KOPT-K1 (cell line): ENCODE measurements at regions not wholly inside any gene's neighbourhood (a gene's known extent, or its start where the extent isn't known, plus 50 kb on each side); places are given as distances from the start of the nearest gene placed in this dataset.

Source experiments
- H3K27ac ChIP-seq: fragments of 200-600 bp; sonication (generic); 2 replicates; pipeline ENCODE4 v1.5.1; 2016; ENCODE audit warnings: antibody characterized with exemption, mild to moderate bottlenecking, low read depth, low read length; ENCODE audit not compliant: poor library complexity, severe bottlenecking
- H3K36me3 ChIP-seq: fragments of 200-600 bp; sonication (generic); 2 replicates; pipeline ENCODE4 v1.5.1; 2017; ENCODE audit warnings: antibody characterized with exemption, mild to moderate bottlenecking, low read length, moderate library complexity; ENCODE audit not compliant: insufficient read depth
- H3K9me3 ChIP-seq: fragments of 200-600 bp; sonication (generic); 2 replicates; pipeline ENCODE4 v1.5.1; 2017; ENCODE audit warnings: antibody characterized with exemption, low read length, mild to moderate bottlenecking; ENCODE audit not compliant: insufficient read depth, poor library complexity, severe bottlenecking

GRCh38 chr19:30224689-30225606 lies 147.2 kb upstream of the ZNF536 start:
- Histone ChIP-seq H3K36me3 (no peaks in the 10 kb centered on the region), H3K9me3 (no peaks in the 10 kb centered on the region), H3K27ac (no peak overlapping the region)

- Histone ChIP-seq H3K9me3 (no peaks in the 10 kb centered on the region), H3K36me3 (no peaks in the 10 kb centered on the region), H3K27ac (no peak overlapping the region)
Measured at GRCh38 chr19:30225676-30226463, 146.3 kb upstream of the ZNF536 start.

GRCh38 chr19:30226464-30227011 lies 145.6 kb upstream of the ZNF536 start:
- H3K9me3 ChIP-seq = no peaks in the 10 kb centered on the region
- no peak overlapping the region for H3K27ac ChIP-seq
- H3K36me3 ChIP-seq = no peaks in the 10 kb centered on the region

DNA sequence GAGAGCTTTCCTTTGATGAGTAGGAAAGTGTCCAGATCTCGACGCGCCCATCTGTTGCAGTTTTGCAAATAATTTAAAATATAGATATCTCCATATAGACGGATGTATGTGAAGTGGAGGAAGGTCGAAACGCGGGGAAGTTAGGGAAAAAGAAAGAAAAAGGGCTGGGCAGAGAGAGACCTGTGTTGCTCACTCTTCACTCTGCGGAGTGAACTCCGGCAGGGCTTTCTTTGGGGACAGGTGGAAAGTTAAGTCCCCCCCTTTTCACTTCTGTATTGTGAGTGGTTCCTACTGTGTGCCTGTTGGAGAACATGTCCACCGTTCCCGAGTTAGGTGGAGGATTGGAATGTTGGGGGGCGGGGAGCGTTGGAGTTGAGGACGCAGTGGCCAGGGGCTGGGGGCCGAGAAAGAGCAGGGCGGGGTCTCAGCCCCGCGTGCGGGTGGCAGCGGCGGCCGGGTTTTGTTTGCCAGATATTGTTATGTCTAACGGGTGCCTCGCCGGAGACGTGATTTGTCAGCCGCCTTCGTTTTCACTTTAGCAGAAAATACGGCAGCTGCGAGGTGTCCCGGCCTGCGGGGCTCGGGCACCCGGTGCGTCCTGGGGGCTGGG lies 145.1 kb upstream of the ZNF536 start:
- H3K9me3 ChIP-seq = no peaks in the 10 kb centered on the region
- H3K27ac ChIP-seq = no peak overlapping the region
- H3K36me3 ChIP-seq = no peaks in the 10 kb centered on the region

DNA sequence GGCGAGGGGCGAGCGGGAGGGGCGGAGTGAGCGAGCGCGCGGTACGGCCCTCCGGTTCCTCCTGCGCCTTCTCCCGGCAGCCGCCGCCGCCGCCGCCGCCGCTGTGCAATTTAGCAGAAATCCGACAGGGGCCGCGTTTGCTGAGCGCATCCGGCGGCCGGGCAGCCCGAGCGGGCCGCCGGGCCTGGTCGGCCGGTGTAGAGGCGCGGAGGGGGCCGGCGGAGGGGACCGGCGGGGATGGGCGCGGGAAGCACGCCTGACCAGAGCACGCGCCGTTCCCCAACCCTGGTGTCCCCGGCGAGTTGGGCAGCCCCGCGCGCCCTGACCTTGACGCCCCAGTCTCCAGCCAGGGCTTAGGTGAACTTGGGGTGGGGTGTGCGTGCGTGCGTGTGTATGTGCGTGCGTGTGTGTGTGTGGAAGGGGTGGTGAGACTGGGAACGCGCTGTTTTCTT lies 144.5 kb upstream of the ZNF536 start:
- Histone ChIP-seq H3K27ac (no peak overlapping the region), H3K9me3 (no peaks in the 10 kb centered on the region), H3K36me3 (no peaks in the 10 kb centered on the region)

DNA sequence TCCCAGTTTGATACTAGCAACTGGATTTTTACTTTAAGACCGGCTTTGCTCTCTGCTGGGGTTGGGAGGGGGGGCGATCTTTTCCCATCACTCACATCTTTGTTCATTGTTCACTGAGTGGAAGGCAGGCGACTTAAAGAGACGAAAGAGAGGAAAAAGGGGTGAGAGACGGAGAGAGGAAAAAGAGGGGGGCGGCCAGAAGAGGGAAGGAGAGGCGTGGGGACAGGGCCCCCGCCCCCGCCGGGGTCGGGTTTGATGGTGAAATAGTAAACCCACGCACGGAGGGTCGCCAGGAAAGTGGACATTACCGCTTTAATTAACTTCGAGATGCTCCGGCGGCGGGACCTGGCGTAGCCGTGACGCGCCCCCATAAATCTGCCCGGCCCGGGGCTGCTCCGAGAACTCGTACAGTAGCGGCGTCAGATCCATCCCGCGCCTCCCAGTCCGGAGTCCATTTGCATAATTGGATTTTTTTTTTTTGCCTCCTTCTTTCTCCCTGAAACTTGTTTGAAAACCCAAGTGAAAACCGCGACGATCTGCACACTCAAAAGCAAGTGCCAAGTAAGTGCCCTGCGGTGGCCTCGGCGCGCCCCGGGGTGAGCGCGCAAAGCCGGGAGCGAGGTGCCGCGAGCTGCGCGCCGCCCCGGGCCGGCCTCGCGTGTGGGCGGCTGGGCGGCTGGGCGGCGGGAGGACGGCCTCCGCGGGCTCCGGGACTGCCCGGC lies 143.9 kb upstream of the ZNF536 start:
- no peaks in the 10 kb centered on the region for H3K9me3 ChIP-seq
- no peak overlapping the region for H3K27ac ChIP-seq
- no peaks in the 10 kb centered on the region for H3K36me3 ChIP-seq

GRCh38 chr19:30228835-30229524 lies 143.2 kb upstream of the ZNF536 start:
- Histone ChIP-seq H3K9me3 (no peaks in the 10 kb centered on the region), H3K36me3 (no peaks in the 10 kb centered on the region), H3K27ac (no peak overlapping the region)

GRCh38 chr19:30229525-30230174 lies 142.5 kb upstream of the ZNF536 start:
- H3K9me3 ChIP-seq = no peaks in the 10 kb centered on the region
- no peaks in the 10 kb centered on the region for H3K36me3 ChIP-seq
- H3K27ac ChIP-seq = no peak overlapping the region

DNA sequence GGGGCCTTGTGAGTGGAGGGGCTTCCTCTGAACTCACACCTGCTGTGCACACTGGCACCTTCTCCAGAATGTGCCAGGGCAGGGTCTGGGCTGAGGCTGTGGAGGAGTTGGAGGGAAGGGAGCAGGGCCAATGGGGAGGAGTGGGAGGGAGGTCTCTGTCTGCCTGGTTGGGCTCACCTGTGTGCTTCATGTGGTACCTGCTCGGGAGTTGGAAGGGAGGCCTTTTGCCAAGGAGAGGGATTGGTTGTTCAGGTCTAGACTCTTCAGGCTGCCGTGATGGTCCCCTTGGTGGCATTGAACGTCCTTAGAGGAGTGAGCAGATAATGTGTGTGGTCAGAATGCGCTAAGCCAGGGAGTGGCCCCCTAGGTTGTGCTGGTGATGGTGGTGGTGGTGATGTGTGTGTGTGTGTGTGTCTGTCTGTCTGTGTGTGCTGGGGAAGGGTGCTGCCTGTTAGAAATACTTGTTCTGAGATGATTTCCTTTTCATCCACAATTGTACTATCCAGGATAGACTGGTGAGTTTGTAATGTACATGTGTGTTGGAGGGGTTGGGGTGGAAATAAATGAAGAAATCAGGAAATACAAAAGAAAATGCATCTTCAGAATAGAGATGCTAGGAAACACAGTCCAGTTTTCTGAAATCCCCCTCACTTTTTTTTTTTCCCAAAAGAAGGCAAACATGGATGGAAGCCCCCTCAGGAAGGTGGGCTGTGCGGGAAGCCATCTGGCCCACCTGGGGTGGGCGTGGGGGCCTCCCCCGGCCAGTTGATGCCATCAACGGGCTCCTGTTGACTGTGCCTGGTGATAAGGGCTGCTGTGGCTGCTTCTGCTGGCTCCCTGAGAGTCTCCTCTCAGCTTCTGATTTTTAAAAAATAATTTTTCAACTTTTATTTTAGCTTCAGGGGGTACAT lies 140.5 kb upstream of the ZNF536 start:
- H3K9me3 ChIP-seq = no peaks in the 10 kb centered on the region

GRCh38 chr19:30233375-30233774 lies 138.8 kb upstream of the ZNF536 start:
- H3K36me3 ChIP-seq = no peaks in the 10 kb centered on the region
- no peak overlapping the region for H3K27ac ChIP-seq
- no peaks in the 10 kb centered on the region for H3K9me3 ChIP-seq

More for the DNA sequence above, 140.5 kb upstream of the ZNF536 start:
- H3K27ac ChIP-seq = no peak overlapping the region
- H3K36me3 ChIP-seq = no peaks in the 10 kb centered on the region

GRCh38 chr19:30235946-30236345 lies 136.2 kb upstream of the ZNF536 start:
- no peaks in the 10 kb centered on the region for H3K36me3 ChIP-seq
- no peaks in the 10 kb centered on the region for H3K9me3 ChIP-seq
- H3K27ac ChIP-seq = no peak overlapping the region

- Histone ChIP-seq H3K36me3 (no peaks in the 10 kb centered on the region), H3K9me3 (no peaks in the 10 kb centered on the region), H3K27ac (no peak overlapping the region)
Measured at GRCh38 chr19:30236587-30236986, 135.6 kb upstream of the ZNF536 start.

DNA sequence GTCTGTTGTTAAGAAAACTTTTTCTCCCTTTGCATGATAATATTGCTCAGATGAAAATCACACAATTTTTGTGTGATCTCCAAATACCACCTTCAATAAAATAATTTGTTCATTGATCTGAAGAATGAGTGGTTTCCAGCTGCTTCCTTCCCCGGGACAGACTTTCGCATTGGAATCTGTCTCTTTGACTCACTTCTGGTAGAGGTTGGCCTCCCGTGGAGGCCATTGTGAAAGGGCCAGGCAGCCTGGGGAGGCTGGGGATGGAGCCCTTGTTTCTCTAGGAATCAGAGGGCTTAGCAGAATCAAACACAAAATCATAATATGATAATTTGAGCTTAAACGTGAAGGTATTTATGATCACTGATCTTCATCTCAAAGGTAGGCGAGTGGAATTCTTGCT lies 135.0 kb upstream of the ZNF536 start:
- H3K27ac ChIP-seq = no peak overlapping the region
- no peaks in the 10 kb centered on the region for H3K9me3 ChIP-seq
- H3K36me3 ChIP-seq = no peaks in the 10 kb centered on the region
